ENCODE measurements at regions not wholly inside any gene's neighbourhood (a gene's known extent, or its start where the extent isn't known, plus 50 kb on each side); places are given as distances from the start of the nearest gene placed in this dataset.

- no peak for TF ChIP-seq GATA3 (IDR thresholded peaks at IDR 0.05; ENCODE audit: low read depth, low read length)
- no peak for TF ChIP-seq GATA2 (IDR thresholded peaks at IDR 0.05; ENCODE audit: low read depth, low read length)
Measured at GRCh38 chr7:137135654-137136350, 207.7 kb downstream of the PTN start.

- no peak for TF ChIP-seq GATA2 (IDR thresholded peaks at IDR 0.05; ENCODE audit: low read depth, low read length)
- no peak for TF ChIP-seq GATA3 (IDR thresholded peaks at IDR 0.05; ENCODE audit: low read depth, low read length)
Measured at GRCh38 chr7:137130751-137131158, 212.8 kb downstream of the PTN start.

GRCh38 chr7:137129025-137129424, 214.5 kb downstream of the PTN start:
- TF ChIP-seq GATA3 (IDR thresholded peaks at IDR 0.05; ENCODE audit: low read depth, low read length) (no peak), GATA2 (IDR thresholded peaks at IDR 0.05; ENCODE audit: low read depth, low read length) (no peak)

- no peak for TF ChIP-seq GATA3 (IDR thresholded peaks at IDR 0.05; ENCODE audit: low read depth, low read length)
- no peak for TF ChIP-seq GATA2 (IDR thresholded peaks at IDR 0.05; ENCODE audit: low read depth, low read length)
Measured at GRCh38 chr7:137127806-137128205, 215.7 kb downstream of the PTN start.

- TF ChIP-seq GATA3 (IDR thresholded peaks at IDR 0.05; ENCODE audit: low read depth, low read length) (no peak), GATA2 (IDR thresholded peaks at IDR 0.05; ENCODE audit: low read depth, low read length) (no peak)
Measured at GRCh38 chr7:137127058-137127457, 216.5 kb downstream of the PTN start.

GRCh38 chr7:137122145-137122544, 221.4 kb downstream of the PTN start:
- TF ChIP-seq GATA3 (IDR thresholded peaks at IDR 0.05; ENCODE audit: low read depth, low read length) (no peak), GATA2 (IDR thresholded peaks at IDR 0.05; ENCODE audit: low read depth, low read length) (no peak)

GRCh38 chr7:137120690-137121089, 222.8 kb downstream of the PTN start:
- TF ChIP-seq GATA3 (IDR thresholded peaks at IDR 0.05; ENCODE audit: low read depth, low read length), result no peak
- no peak for TF ChIP-seq GATA2 (IDR thresholded peaks at IDR 0.05; ENCODE audit: low read depth, low read length)

- TF ChIP-seq GATA3 (IDR thresholded peaks at IDR 0.05; ENCODE audit: low read depth, low read length) (no peak), GATA2 (IDR thresholded peaks at IDR 0.05; ENCODE audit: low read depth, low read length) (no peak)
Measured at GRCh38 chr7:137110535-137110934, 233.0 kb downstream of the PTN start.

- TF ChIP-seq GATA2 (IDR thresholded peaks at IDR 0.05; ENCODE audit: low read depth, low read length) (no peak), GATA3 (IDR thresholded peaks at IDR 0.05; ENCODE audit: low read depth, low read length) (no peak)
Measured at GRCh38 chr7:137110091-137110509, 233.4 kb downstream of the PTN start.

- TF ChIP-seq GATA2 (IDR thresholded peaks at IDR 0.05; ENCODE audit: low read depth, low read length) (no peak), GATA3 (IDR thresholded peaks at IDR 0.05; ENCODE audit: low read depth, low read length) (no peak)
Measured at GRCh38 chr7:137097111-137097510, 228.7 kb downstream of the CHRM2 start.

- TF ChIP-seq GATA3 (IDR thresholded peaks at IDR 0.05; ENCODE audit: low read depth, low read length), result no peak
- no peak for TF ChIP-seq GATA2 (IDR thresholded peaks at IDR 0.05; ENCODE audit: low read depth, low read length)
Measured at GRCh38 chr7:137096607-137097006, 228.2 kb downstream of the CHRM2 start.

- TF ChIP-seq GATA2 (IDR thresholded peaks at IDR 0.05; ENCODE audit: low read depth, low read length) (no peak), GATA3 (IDR thresholded peaks at IDR 0.05; ENCODE audit: low read depth, low read length) (no peak)
Measured at GRCh38 chr7:137093198-137093597, 224.7 kb downstream of the CHRM2 start.

- no peak for TF ChIP-seq GATA2 (IDR thresholded peaks at IDR 0.05; ENCODE audit: low read depth, low read length)
- TF ChIP-seq GATA3 (IDR thresholded peaks at IDR 0.05; ENCODE audit: low read depth, low read length), result no peak
Measured at GRCh38 chr7:137091396-137091795, 222.9 kb downstream of the CHRM2 start.

GRCh38 chr7:137086896-137087295, 218.4 kb downstream of the CHRM2 start:
- TF ChIP-seq GATA3 (IDR thresholded peaks at IDR 0.05; ENCODE audit: low read depth, low read length) (no peak), GATA2 (IDR thresholded peaks at IDR 0.05; ENCODE audit: low read depth, low read length) (no peak)

GRCh38 chr7:137084607-137085380, 216.3 kb downstream of the CHRM2 start:
- TF ChIP-seq GATA3 (IDR thresholded peaks at IDR 0.05; ENCODE audit: low read depth, low read length), result no peak
- no peak for TF ChIP-seq GATA2 (IDR thresholded peaks at IDR 0.05; ENCODE audit: low read depth, low read length)
